K562 (cell line): ENCODE measurements at regions not wholly inside any gene's neighbourhood (a gene's known extent, or its start where the extent isn't known, plus 50 kb on each side); places are given as distances from the start of the nearest gene placed in this dataset.

Experiments used
- ARHGAP35 ChIP-seq: fragments of 450-650 bp; IDR thresholded peaks from 2 replicates; pipeline ENCODE4 v1.6.1; 2018; ENCODE audit not compliant: partially characterized antibody
- HCFC1 ChIP-seq: IDR thresholded peaks from 2 replicates; pipeline ENCODE4 v1.6.1; 2012; ENCODE audit warnings: low read depth, low read length, improper control_type of control experiment
- HMG20A ChIP-seq: fragments of 450-650 bp; formaldehyde crosslinking; conservative IDR thresholded peaks from 2 replicates; pipeline ENCODE4 v1.4.0; 2020; ENCODE audit warnings: mild to moderate bottlenecking, mixed read lengths
- HNRNPK ChIP-seq: fragments of 200-400 bp; formaldehyde crosslinking; IDR thresholded peaks from one replicate; pipeline ENCODE4 v1.6.1; 2018; ENCODE audit warnings: mild to moderate bottlenecking, low read depth, low read length; ENCODE audit not compliant: poor library complexity, severe bottlenecking
- MAFF ChIP-seq: IDR thresholded peaks from 2 replicates; pipeline ENCODE4 v1.6.1; 2012; ENCODE audit warnings: low read length, improper control_type of control experiment
- NFE2 ChIP-seq: IDR thresholded peaks from 2 replicates; pipeline ENCODE4 v1.6.1; 2014; ENCODE audit warnings: antibody characterized with exemption, low read depth
- PCBP1 ChIP-seq: fragments of 200-400 bp; formaldehyde crosslinking; IDR thresholded peaks from 2 replicates; pipeline ENCODE4 v1.6.1; 2018; ENCODE audit warnings: mild to moderate bottlenecking, low read depth, low read length; ENCODE audit not compliant: poor library complexity, severe bottlenecking
- ZBTB1 ChIP-seq: sonication (generic); formaldehyde crosslinking; IDR thresholded peaks from 2 replicates; pipeline ENCODE4 v1.8.1; 2023; ENCODE audit warnings: missing genetic modification reagents, low read depth, mild to moderate bottlenecking, borderline replicate concordance
- ZNF134 ChIP-seq: fragments of 250-450 bp; sonication (Bioruptor Pico); conservative IDR thresholded peaks from 2 replicates; pipeline ENCODE4 v1.4.0; 2020
- ZNF77 ChIP-seq: fragments of 250-450 bp; sonication (Bioruptor Pico); IDR thresholded peaks from 2 replicates; pipeline ENCODE4 v1.5.0; 2020
- ZSCAN32 ChIP-seq: fragments of 450-650 bp; formaldehyde crosslinking; IDR thresholded peaks from 2 replicates; pipeline ENCODE4 v1.4.0; 2020; ENCODE audit warnings: mild to moderate bottlenecking, moderate library complexity
- TF ChIP-seq, protein P1 (sequence below), 2 experiments: fragments of 450-650 bp; formaldehyde crosslinking in 1 of 2; IDR thresholded peaks; 2 replicates each; pipeline versions ENCODE4 v1.4.0 to v1.6.1; 2014 to 2020; ENCODE audit warnings: mild to moderate bottlenecking in 2 of 2, borderline replicate concordance in 1 of 2, low read depth in 1 of 2
- TF ChIP-seq, protein P2 (sequence below): conservative IDR thresholded peaks from 2 replicates; pipeline ENCODE4 v1.6.1; 2011; ENCODE audit warnings: low read depth, mild to moderate bottlenecking, low read length; ENCODE audit not compliant: control insufficient read depth
- TF ChIP-seq, protein P3 (sequence below): sonication (generic); formaldehyde crosslinking; IDR thresholded peaks from 2 replicates; pipeline ENCODE4 v1.8.1; 2023; ENCODE audit warnings: mild to moderate bottlenecking, missing genetic modification reagents, moderate library complexity

DNA sequence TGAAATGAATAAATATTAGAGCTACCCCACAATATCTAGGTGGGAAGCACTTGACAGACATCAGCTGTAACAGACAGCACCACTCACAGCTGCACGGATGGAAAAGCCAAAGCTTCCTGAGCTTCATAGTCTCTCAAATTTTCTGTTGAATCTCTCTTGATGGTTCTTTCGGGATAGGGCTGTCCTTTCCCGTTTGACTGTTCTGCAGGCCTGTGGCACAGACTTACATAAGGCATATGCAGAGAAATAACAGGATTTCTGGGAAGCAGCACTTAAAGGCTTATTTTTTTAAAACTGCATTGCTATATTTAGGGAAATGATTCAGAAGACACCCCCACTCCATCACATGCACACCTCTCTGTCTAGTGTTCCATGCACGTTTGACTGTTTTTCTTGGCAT, 77.5 kb downstream of the ZNF648 start (continued):
- TF ChIP-seq, protein P1, sequence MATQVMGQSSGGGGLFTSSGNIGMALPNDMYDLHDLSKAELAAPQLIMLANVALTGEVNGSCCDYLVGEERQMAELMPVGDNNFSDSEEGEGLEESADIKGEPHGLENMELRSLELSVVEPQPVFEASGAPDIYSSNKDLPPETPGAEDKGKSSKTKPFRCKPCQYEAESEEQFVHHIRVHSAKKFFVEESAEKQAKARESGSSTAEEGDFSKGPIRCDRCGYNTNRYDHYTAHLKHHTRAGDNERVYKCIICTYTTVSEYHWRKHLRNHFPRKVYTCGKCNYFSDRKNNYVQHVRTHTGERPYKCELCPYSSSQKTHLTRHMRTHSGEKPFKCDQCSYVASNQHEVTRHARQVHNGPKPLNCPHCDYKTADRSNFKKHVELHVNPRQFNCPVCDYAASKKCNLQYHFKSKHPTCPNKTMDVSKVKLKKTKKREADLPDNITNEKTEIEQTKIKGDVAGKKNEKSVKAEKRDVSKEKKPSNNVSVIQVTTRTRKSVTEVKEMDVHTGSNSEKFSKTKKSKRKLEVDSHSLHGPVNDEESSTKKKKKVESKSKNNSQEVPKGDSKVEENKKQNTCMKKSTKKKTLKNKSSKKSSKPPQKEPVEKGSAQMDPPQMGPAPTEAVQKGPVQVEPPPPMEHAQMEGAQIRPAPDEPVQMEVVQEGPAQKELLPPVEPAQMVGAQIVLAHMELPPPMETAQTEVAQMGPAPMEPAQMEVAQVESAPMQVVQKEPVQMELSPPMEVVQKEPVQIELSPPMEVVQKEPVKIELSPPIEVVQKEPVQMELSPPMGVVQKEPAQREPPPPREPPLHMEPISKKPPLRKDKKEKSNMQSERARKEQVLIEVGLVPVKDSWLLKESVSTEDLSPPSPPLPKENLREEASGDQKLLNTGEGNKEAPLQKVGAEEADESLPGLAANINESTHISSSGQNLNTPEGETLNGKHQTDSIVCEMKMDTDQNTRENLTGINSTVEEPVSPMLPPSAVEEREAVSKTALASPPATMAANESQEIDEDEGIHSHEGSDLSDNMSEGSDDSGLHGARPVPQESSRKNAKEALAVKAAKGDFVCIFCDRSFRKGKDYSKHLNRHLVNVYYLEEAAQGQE (IDR thresholded peaks at IDR 0.05; ENCODE audit: borderline replicate concordance), result no peak
- TF ChIP-seq, protein P1 (CRISPR knock-in tag; IDR thresholded peaks at IDR 0.05; ENCODE audit: low read depth), result no peak
- TF ChIP-seq HNRNPK (no peak), ZSCAN32 (CRISPR knock-in tag) (no peak), ARHGAP35 (no peak), NFE2 (no peak), MAFF (no peak), PCBP1 (no peak), HMG20A (CRISPR knock-in tag) (no peak), ZNF134 (CRISPR knock-in tag) (no peak), ZBTB1 (CRISPR knock-in tag) (no peak), ZNF77 (no peak), HCFC1 (no peak)
- TF ChIP-seq, protein P2, sequence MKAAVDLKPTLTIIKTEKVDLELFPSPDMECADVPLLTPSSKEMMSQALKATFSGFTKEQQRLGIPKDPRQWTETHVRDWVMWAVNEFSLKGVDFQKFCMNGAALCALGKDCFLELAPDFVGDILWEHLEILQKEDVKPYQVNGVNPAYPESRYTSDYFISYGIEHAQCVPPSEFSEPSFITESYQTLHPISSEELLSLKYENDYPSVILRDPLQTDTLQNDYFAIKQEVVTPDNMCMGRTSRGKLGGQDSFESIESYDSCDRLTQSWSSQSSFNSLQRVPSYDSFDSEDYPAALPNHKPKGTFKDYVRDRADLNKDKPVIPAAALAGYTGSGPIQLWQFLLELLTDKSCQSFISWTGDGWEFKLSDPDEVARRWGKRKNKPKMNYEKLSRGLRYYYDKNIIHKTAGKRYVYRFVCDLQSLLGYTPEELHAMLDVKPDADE, result no peak
- TF ChIP-seq, protein P3, sequence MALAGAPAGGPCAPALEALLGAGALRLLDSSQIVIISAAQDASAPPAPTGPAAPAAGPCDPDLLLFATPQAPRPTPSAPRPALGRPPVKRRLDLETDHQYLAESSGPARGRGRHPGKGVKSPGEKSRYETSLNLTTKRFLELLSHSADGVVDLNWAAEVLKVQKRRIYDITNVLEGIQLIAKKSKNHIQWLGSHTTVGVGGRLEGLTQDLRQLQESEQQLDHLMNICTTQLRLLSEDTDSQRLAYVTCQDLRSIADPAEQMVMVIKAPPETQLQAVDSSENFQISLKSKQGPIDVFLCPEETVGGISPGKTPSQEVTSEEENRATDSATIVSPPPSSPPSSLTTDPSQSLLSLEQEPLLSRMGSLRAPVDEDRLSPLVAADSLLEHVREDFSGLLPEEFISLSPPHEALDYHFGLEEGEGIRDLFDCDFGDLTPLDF (CRISPR knock-in tag), result no peak
